ENCODE measurements at regions not wholly inside any gene's neighbourhood (a gene's known extent, or its start where the extent isn't known, plus 50 kb on each side); places are given as distances from the start of the nearest gene placed in this dataset.

DNA sequence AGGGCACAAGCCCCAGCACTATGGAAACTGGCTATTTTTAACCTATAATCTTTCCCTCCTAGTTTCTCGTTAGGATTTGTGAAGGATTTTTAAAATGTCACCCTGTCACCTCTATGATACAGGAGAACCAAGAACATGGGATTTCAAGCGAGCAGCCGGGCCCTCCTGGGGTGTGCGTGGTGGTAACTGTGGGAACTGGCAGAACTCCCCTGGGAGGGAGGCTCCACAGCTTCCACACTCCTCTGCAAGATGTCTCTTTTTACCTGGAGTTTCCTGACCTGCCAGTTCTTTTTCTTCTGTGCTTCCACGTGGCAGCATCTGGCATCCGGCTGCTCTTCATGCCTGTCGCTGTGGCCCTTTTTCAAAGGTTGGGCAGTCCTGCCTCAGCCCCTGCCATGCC lies 386.3 kb upstream of the MYT1L start:
- TF ChIP-seq, protein P1, sequence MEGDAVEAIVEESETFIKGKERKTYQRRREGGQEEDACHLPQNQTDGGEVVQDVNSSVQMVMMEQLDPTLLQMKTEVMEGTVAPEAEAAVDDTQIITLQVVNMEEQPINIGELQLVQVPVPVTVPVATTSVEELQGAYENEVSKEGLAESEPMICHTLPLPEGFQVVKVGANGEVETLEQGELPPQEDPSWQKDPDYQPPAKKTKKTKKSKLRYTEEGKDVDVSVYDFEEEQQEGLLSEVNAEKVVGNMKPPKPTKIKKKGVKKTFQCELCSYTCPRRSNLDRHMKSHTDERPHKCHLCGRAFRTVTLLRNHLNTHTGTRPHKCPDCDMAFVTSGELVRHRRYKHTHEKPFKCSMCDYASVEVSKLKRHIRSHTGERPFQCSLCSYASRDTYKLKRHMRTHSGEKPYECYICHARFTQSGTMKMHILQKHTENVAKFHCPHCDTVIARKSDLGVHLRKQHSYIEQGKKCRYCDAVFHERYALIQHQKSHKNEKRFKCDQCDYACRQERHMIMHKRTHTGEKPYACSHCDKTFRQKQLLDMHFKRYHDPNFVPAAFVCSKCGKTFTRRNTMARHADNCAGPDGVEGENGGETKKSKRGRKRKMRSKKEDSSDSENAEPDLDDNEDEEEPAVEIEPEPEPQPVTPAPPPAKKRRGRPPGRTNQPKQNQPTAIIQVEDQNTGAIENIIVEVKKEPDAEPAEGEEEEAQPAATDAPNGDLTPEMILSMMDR (IDR thresholded peaks at IDR 0.05; ENCODE audit: insufficient read depth, low read length, poor library complexity, severe bottlenecking) = no peak
- no peak for TF ChIP-seq EZH2phosphoT487 (conservative IDR thresholded peaks at IDR 0.05; ENCODE audit: low read length)

Data from SU-DHL-6 (cell line).